ENCODE measurements at regions not wholly inside any gene's neighbourhood (a gene's known extent, or its start where the extent isn't known, plus 50 kb on each side); places are given as distances from the start of the nearest gene placed in this dataset.

DNA sequence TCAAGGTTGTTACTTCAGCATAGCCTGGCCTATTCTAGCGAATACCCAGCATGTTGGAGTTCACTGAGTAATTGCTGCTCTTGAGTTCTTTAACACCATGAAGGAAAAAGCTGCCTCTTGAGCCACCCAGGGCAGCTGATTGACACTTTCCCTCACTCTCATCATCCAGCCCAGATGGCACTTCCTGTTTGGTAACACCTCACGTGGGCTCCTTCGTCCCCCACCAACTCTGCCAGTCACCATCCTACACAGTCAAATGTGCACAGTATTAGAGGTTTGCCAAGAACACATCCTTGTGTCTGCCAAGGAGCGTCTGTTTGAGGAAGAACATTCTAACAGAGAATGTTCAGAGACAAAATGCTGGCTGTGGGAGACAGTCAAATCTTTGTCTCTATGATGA, 266.3 kb downstream of the RPLP1 start:
- DNase-seq, result no peak

DNA sequence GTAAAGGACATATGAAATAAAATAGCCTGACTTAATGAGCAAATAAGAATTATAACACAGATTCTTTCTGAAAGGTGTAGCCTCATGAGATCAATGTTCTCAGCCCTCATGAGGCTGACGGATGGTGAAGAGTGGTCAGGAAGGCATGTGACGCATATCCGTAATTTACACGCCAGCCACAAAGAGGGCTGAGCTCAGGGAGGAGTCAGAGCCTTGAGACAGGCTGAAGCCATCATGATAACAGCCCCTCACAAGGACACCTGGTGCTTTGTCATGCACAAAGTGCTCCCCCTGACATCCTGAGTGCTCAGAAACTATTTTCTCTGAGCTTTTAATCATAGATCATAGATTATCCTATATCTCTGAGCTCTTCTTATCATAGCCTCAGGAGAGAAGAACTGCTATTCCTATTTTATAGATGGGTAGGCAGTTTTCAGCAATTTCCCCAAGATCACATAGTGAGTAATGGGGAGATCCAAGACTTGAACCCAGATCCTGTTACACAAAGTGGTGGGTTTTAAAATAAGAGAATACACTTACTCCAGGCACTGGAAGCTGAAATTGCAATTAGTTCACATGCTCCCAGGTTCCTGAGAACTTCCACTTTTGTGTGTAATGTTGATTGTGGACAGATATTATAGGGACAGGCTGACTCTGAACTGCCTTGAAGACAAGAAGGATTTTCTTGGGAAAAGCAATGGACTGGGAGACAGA, 267.1 kb downstream of the RPLP1 start:
- no peak for DNase-seq

DNA sequence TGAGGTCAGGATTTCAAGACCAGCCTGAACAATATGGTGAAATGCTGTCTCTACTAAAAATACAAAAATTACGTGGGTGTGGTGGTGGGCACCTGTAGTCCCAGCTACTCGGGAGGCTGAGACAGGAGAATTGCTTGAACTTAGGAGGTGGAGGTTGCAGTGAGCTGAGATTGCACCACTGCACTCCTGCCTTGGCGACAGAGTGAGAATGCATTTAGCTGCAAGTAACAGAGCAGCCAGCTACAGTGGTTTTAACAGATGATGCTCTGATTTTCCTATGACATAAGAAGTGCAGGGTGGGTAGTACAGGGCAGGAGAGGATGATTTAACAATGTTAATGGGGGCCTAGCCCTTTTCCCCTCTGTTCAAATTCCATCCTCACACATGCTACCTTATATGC, 267.9 kb downstream of the RPLP1 start:
- no peak for DNase-seq

DNA sequence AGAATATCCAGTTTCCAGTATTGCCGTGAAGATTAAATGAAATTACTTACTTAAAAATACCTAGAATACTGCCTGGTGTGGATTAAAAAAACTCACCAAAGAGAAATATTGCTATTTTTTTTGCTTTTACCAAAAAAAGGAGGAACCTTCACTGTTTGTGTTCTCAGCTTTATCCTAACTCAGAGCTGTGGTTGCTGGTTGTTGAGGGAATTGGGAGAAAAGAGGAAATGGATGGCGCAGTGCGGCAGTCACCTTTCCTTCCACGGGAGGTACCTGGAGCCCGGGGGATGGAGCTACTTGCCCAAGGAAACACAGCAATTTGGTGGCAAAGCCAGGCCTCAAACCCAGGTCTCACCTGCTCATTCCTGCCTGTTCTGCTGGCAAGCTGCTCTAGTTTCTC, 270.3 kb downstream of the RPLP1 start:
- no peak for DNase-seq

GRCh38 chr15:69723404-69724096, 270.9 kb downstream of the RPLP1 start:
- peak; percentile 80 for DNase-seq

DNA sequence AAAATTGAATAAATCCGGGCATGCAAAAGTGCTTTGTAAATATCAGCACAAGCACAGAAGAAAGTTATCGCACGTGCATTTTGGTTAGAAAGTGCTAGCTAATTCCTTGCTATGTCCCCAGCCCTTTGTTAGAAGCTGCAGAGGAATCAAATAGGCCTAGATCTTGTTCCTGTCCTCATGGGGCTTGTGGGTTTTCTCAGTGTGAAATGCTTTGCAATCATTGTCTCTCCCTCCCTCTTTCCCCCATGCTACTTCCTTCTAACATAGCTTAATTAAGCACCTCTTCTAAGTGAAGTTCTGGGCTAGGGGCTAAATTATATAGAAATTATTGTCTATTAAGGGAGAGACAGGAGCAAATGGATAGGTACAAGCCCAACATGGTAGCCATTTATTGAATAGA, 271.7 kb downstream of the RPLP1 start:
- DNase-seq, result no peak

DNA sequence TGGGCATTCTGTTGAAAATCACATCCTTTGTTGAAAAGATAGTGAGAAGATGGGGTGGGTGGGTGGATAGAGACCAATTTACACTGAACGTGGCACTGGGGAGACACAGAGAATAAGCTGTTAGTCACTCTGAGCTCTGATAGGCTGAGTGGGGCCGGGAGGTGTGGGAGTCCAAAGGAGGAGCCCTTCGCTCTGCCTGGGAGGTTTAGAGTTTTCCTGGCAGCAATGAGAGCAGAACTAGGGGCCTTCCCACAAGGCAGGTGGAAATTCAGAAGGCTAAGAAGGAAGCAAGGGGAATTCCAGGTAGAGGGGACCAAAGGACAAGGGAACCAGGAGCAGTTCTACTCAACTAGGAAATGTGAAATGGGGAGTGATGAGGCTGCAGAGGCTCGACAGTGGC, 272.7 kb downstream of the RPLP1 start:
- DNase-seq, result no peak

- DNase-seq, result no peak
These were observed 273.3 kb downstream of the RPLP1 start for GRCh38 chr15:69725957-69726356.

- peak; percentile 34 for DNase-seq
These were observed 274.7 kb downstream of the RPLP1 start for GRCh38 chr15:69727121-69727924.

GRCh38 chr15:69729167-69729748, 276.6 kb downstream of the RPLP1 start:
- DNase-seq, result no peak

DNA sequence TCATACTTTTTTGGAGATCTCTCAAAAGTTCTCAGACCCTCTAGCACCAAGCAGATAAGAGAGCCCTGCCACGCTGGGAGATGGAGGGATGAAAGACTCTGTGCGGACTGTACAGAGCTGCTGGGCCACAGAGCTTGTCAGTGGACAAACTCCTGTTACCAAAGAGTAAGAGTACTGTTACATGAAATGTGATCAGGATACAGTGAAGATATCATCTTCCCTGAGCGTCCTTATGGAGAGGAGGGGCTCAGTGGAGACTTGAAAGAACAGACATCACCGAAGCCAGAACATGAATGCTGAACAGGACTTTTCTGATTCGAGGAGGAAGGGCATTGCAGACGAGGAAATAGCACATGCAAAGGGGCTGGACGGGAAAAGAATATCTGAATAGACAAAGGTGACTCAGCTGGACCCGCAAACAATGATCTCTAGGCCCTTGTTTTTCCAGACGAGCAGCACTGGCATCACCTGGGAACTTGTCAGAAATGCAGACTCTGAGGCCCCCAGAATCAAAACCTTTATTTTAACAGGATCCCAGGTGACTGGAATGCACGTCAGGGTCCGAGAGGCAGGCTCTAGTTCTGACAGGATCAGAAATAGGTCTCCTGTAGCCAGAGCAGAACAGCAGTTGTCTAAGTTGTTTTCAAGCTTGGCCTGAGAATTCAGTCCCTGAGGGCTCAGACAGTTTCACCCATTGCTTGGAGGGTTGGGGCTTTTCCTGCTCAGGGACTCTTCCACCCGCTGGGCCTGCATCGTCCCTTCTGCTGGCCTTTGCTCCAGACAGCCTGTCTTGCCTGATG, 277.9 kb downstream of the RPLP1 start:
- no peak for DNase-seq

GRCh38 chr15:69731081-69731330, 278.4 kb downstream of the RPLP1 start:
- DNase-seq, result no peak

- DNase-seq, result no peak
These were observed 279.0 kb downstream of the RPLP1 start for GRCh38 chr15:69731581-69731980.

DNA sequence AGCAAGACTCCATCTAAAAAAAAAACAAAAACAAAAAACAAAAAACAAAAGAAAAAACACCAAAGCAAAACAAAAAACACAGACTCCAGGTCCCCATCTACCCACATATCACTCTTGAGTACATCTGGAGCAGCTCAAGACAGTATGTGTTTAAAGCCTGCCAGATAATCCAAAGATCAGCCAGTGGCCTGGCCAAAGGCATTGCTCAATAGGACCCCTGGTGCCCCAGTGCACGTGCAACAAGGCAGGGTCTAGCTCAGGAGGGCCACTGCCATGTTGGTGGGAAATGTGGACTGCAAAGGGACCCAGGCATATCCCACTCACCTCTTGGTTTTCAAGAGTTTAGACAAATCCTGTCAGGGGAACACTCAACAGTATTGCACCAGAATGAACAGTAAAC, 279.5 kb downstream of the RPLP1 start:
- no peak for DNase-seq

- peak; percentile 29 for DNase-seq
These were observed 282.1 kb downstream of the RPLP1 start for GRCh38 chr15:69734699-69735098.

- DNase-seq, result peak; percentile 80
These were observed 282.5 kb downstream of the RPLP1 start for GRCh38 chr15:69735121-69735520.

- no peak for DNase-seq
These were observed 283.5 kb downstream of the RPLP1 start for GRCh38 chr15:69736161-69736560.

DNA sequence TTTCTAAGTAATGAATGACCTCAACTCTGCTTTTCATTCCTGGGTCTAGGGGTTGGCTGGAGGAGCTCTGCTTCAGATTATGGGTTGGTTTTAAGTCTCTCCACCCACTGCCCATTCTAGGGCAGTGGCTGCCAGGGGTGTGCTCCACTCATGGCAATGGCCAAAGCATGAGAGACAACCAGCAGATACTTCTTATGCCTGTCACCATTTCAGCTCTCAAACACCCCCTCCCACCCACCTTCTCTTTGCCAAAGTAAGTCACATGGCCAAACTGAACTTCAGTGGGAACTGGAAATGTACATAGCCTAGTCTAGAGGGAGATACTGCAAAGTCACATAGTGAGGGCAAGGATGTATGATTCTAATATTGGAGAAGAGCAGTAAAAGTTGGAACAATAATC, 285.3 kb downstream of the RPLP1 start:
- DNase-seq, result no peak

- no peak for DNase-seq
These were observed 288.1 kb downstream of the RPLP1 start for GRCh38 chr15:69740684-69741083.

DNA sequence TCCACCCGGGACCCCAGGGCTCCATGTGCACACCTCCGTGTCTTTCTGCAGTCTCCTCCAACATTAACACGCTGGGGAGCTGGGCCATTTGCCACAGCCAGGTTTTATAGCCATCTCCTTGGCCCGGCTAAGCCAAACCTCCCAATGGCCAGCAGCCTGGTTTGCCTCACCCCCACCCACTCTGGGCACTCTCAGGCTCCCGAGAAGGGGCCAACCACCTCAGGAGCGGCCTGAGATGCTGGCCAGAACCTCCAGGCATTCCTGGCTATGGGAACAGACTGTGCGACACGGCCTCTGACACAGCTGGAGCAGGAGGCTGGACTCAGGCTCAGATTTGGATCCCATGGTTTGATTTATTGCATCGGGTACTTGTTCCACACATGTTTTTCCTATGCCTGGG, 289.7 kb downstream of the RPLP1 start:
- DNase-seq, result no peak

DNA sequence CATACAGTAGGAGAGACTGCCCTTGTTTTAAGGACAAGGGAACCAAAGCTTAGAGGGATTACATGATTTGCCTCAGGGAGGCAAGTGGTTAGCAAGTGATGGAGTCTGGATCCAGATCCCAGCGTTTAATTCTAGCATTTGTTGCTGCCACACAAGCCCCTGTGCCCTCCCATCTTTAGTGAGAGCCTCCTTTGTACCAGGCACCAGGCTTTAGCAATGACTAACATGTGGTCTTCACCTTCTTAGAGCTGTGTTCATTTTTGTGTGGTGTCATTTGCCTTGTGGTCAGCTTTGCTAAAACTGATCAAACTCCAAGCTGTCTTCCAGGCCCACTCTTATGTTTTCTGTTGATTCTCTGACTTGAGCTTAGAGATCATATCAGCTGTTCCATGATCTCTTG, 290.5 kb downstream of the RPLP1 start:
- DNase-seq, result peak; percentile 50

GRCh38 chr15:69744391-69745162, 292.0 kb downstream of the RPLP1 start:
- DNase-seq, result no peak

Measured in tongue (tissue), 1 donor.